ENCODE measurements at regions not wholly inside any gene's neighbourhood (a gene's known extent, or its start where the extent isn't known, plus 50 kb on each side); places are given as distances from the start of the nearest gene placed in this dataset.
A peak's percentile ranks its signal among the peaks of the same experiment; 100 is the strongest.
"Not testable (repeated sequence)": the region's sequence is repeated elsewhere in the genome, so short reads cannot be mapped to it uniquely, and the experiment has no call there.

DNA sequence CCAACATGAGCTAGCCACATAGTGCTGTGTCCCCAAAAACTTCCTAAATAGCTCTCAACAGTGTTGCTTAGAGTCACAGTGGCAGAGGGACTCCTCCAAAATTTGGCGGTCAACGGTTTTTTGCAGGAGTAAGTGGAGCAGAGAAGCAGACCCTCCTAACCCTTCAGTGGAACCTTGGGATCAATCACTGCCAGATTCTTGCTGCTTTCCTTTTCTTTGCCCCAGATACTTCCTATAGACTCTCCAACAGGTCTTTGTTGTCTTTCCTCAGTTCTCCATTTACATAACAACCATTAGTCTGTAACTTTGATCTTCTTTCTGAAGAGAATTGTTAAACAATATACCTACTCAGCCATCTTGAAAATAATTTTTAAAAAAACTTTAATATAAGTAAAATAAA lies 556.1 kb downstream of the BRINP3 start:
- DNase-seq, result no peak

DNA sequence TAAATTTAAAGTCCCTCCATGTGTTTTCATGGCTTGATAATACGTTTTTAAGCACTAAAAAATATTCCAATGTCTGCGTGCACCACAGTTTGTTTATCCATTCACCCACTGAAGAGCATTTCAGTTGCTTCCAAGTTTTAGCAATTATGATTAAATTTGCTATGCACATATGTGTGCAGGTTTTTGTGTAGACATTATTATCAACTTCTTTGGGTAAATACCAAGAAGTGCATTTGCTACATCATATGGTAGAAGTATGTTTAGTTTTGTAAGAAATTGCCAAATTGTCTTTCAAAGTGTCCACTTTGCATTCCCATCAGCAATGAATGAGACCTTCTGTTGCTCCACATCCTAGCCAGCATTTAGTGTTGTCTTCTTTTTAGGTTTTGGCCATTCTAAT lies 550.0 kb downstream of the BRINP3 start:
- no peak for DNase-seq

DNA sequence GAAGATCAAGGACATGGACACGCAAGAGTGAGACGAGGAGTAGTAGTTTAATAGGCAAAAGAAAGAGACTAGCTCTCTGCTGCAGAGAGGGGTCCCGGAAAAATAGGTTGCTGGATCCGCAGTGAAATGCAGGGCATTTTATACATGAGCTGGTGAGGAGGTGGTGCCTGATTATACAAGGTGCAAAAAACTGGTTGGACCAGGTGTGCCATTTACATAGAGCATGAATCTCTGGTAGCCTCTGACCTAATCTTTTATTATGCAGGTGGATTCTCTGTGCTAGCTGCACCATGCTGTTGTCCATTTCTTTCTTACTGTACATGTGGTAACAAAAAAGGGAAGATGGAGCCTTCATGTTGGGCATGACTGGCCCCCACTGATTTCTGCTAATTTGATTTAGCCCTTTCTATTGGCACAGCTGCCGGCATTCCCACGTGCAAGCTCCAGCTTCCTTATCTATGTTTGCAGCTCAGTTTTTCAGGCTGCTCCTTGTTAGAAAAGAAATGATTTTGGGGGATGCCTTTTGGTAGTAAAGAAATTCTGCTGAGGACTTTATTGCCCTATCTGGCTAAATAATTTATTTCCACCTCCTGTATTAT lies 548.1 kb downstream of the BRINP3 start:
- DNase-seq, result no peak

DNA sequence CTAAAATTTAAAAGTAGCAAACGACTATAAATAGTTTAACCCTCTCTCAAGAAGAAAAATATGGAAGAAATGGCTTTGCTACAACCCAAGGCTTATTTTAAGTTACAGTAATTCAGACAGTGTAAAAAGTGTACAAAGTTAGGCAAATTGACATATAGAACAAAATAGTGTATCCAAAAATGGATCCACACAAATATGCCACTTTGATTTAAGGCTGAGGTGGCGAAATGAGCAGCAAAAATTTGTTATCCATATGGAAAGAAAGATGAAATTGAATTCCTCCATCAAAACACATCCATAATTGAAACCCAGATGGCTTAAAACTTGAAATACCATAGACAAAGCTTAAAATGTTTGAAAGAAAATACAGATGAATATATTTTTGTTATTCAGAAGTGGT lies 540.8 kb downstream of the BRINP3 start:
- DNase-seq, result no peak

DNA sequence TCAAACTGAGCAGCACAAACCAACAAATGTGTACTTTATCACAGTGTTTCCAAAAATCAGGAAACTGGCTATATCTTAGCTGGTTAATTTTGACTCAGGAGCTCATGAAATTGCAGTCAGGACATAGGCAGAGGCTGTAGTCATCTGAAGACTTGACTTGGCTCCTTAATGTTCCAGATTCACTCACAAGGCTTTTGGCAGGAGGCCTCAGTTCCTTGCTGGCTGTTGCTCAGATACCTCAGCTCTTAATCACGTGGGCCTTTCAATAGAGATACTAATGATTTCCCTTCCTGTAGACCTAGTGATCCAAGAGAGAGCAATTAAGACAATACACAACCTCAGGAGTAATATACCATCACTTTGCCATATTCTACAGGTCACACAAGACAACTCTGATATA lies 537.7 kb downstream of the BRINP3 start:
- DNase-seq, result no peak

DNA sequence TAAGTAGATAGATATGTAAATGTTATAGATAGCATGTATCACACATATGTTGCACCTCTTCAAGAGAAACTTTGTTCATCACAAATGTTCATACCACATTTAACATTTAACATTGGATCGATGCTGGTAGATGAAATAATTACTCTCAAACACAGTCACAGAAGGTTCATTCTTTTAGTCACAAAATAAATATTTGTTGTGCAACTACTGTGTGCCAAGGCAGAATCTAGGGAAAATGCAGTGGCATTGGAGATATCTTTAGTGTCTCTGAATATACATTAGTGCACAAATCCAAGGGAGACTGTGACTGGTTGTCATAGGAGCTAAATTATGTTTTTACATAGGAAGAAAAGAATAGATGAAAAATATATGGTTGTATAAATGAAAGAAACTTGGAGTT lies 535.7 kb downstream of the BRINP3 start:
- no peak for DNase-seq

DNA sequence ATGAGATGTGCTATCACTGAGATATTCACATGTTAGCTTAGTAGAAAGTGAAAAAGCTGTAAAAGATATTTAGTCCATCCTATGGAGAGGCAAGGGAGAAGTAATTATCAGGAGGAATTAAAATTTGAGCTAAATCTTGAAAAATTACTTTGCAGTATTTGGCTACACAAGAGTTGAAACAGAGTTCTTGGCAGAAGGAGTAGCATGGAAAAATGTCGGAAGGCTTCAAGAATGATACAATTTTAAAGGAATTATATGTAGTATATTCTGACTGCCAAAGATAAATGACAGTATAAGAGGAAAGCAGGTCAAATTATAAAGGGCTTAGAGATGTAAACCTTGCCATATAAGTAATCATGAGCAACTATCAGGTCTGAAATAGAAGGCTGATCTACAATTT lies 518.9 kb downstream of the BRINP3 start:
- DNase-seq, result no peak

DNA sequence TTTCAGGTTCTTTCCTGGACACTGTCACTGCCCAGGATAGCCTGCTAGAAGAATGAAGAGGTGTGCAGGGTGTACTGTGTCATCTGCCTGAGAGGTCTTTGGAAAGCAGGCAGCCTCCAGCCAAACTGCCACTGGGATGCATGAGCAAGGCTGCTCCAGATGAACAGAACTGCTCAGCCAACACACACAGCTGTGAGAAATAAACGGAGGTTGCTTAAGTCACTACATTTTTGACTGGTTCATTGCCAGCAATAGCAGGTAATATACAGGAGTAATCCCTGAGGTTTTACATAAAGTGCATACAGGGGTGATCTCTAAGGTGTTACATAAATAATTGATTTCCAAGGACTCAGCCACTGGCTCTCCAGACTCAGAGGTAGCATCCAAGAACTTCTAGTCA lies 516.9 kb downstream of the BRINP3 start:
- DNase-seq, result no peak

DNA sequence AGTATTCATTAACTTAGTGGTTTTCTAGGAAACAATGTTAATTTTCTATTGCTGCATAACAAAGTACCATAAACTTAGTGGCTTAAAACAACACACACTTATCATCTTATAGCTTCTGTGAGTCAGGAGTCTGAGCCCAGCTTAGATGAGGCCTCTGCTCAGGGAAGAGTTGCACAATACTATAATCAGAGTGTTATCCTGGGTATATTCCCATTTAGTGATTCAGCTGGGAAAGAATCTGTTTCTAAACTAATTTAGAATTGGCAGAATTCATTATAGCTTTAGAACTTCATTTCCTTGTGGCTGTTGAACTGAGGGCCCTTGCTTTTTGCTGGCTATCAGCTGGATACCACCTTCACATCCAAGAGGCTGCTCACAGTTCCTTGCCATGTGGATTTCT lies 515.5 kb downstream of the BRINP3 start:
- peak; percentile 41 for DNase-seq

DNA sequence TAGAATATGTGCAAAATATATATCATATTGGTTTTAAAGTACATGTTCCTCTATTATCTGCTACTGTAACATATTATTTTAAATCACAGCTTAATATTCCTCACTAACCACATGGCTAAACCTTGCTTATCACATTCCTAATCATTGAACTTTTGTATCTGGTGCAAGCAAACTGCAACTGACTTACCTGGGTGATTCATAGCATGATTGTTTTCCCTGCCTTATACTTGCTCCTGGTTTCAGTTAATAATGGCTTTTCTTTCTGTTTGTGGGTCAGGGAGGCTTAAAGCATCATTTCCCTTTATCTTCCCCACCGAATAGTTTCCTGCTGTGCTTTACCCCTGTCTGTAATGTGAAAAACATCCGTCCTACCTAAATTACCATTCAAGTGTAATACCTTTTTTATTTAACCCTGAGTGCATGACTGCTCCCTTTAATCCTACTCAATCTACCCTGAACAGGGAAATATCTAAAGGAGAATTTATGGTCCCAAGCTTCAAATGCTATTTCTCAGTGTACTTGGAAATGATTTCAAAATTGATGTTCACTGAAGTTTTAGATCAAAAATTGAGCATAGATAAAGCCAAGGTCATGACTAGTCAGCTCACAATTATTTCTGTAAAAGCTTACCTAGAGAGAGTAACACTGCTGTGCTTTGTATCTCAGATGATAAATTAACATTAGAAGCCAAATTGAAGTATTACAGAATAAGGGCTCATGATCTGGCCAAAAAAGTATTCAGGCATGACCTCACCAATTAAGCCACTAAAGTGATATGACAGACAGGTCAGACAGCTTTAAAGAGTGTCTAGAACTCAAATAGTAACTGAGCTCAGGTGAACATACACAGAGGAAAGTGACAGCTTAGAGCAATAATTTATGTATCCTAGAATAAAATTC lies 507.1 kb downstream of the BRINP3 start:
- DNase-seq, result no peak

DNA sequence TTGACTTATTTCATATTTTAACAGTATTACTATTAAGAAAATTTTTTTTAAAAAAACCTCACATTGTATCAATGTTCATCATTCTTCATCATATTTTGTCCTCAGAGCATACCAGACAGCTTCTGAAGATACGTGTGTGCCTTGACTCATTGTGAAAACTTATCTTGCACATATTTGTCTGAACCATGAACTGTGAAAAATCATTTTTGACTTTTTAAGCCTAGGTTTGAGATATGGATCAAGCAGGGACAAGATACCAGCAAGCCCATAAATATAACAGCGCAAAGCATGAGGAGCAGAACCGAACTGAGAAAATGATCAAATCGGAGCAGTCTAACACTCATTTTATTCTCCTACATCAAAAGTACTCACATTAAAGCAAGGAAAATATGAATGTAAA lies 506.0 kb downstream of the BRINP3 start:
- no peak for DNase-seq

DNA sequence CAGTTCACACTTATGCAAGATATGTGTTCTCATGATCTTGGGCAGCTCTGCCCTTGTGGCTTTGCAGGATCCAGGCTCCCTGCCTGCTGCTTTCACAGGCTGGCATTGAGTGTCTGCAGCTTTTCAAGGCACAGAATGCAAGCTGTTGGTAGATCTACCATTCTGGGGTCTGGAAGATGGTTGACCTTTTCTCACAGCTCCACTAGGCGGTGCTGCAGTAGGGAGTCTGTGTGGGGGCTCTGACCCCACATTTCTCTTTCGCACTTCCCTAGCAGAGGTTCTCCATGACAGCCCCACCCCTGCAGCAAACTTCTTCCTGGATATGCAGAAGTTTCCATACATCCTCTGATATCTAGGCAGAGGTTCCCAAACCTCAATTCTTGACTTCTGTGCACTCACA lies 500.5 kb downstream of the BRINP3 start:
- no peak for DNase-seq

DNA sequence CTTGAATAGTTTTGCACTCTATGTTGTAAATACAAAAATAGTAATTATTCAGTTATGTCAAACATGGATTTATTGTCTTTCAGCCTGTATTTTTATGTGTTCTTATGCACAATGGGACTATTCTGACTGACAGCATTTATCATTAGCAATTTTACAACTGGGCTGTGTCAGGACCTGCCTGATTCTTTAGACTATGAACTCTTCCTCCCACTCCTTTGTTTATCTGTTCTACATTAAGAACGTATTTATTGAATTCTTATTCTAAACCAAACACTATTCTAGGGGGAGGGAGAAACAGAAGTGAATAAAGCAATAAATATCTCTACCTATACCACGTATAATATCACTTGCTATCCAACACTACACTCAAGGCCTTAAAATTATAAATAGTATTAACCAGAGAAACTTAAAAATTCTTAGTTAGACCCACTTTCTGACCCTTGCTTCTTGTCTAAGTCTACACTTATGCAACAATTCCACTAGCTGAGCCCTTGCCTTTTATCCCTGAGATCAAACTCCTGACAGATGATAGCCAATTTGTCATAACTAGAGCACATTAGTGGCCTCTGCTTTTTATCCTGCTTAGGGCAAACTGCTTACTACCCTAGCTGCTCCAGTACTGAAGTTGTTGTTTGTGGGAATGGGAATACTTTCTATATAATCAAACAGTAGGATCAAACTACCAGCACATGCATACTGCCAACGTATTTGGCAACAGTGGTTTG lies 494.3 kb downstream of the BRINP3 start:
- DNase-seq, result no peak

DNA sequence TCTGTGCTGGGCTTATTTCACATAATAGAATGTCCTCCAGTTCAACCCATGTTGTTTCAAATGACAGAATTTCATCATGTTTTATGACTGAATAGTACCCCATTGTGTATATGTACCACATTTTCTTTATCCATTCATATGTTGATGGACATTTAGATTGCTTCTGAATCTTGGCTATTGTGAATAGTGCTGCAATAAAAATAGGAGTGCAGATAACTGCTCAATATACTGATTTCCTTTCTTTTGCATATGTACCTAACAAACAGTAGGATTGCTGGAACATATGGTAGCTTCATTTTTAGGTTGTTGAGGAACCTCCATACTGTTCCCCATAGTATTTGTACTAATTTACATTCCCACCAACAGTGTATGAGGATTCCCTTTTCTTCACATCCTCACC lies 491.1 kb downstream of the BRINP3 start:
- DNase-seq, result no peak

DNA sequence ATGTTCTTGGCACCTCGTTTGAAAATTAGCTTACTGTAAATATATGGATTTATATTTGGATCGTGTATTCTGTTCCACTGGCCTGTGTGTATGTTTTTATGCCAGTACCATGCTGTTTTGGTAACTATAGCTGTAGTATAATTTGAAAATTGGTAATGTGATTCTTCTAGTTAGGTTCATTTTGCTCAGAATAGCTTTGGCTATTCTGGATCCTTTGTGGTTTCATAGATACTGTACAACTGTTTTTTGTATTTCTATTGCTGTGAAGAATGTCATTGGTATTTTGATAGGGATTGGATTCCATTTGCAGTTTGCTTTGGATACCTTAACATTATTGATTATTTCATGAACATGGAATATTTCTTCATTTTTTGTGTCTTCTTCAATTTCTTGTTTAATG lies 490.2 kb downstream of the BRINP3 start:
- no peak for DNase-seq

DNA sequence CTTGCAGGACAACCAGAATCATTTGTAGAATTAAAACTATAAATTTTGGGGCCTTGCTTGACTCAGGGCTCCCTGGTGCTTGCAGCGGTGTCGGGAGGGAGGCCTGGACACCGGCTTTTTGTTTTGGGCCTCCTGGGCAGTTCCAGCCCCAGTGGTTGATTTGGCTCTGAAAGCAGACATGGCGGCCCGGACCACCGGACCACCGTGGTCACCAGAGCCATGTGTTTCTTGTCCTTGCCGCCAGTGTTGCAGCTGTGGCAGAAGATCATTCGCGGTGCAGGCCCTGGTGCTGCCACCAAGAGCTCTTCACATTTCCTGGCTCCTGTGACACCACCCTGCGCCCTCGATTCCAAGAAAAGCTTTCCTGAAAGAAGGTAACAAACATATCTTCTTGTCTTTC lies 484.8 kb downstream of the BRINP3 start:
- no peak for DNase-seq

DNA sequence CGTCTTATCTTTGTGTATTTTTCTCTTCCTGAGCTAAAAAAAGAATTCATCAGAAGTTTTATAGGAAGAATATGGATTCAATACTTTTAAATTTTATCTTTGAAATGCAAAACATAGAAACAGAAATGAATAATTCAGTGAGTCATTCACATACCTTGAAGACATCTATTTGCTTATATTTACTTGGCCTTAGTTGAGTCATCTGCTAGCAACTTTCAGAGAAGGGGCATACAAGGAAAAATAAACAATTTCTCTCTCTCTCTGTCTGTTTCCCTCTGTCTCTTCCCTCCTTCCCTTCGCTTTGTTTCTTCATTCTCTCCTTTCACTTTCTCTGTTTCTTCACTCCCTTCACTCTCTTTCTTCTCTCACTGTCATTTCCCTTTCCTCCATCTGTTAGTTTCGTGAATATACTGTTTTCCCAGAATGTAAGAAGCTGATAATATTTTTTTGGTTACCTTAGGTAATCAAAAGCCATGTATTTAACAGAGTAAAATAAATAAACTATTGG lies 477.2 kb downstream of the BRINP3 start:
- DNase-seq, result no peak

DNA sequence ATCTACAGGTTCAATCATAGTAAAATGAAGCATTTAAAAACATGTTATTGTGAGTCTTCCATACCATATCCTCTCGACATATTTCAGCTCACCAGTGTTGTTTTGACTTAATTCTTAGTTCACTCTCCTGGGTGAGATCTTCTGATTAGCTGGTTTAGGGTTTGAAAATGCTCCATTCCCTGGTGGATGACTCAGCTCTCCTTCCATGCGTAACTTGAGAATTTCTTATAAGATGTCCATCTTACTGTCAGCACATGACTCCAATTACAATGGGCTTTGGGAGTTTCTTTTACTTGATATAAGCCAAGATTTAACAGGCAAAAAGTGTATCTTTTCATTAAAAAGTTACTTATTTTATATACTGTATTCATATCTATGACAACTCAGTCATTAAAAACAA lies 476.5 kb downstream of the BRINP3 start:
- DNase-seq, result no peak

DNA sequence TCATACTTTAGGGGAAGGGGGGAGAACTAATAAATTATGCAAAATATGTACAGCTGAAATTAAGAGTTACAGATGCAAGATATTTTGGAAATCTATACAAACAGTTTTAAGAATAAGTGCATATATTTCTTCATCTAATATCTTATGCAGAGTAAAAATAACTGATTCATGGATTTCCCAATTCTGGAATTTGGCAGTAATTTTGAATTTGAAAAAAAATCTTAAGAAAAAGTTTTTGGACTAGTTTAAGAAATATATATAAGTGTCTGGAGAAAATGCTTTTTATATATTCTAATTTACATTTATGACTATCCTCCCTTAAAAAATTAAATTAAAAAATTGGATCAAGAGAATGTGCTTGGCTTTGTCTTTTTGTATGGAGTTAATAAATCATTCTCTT lies 474.3 kb downstream of the BRINP3 start:
- no peak for DNase-seq

DNA sequence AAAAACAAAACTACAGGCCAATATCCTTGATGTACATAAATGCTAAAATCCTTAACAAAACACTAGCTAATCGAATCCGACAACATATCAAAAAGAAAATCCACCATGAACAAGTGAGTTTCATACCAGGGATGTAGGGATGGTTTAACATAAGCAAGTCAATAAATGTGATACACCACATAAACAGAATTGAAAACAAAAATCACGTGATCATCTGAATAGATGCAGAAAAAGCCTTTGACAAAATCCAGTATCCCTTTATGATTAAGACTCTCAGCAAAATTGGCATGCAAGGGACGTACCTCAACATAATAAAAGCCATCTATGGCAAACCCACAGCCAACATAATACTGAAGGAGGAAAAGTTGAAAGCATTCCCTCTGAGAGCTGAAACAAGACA lies 466.1 kb downstream of the BRINP3 start:
- no peak for DNase-seq

DNA sequence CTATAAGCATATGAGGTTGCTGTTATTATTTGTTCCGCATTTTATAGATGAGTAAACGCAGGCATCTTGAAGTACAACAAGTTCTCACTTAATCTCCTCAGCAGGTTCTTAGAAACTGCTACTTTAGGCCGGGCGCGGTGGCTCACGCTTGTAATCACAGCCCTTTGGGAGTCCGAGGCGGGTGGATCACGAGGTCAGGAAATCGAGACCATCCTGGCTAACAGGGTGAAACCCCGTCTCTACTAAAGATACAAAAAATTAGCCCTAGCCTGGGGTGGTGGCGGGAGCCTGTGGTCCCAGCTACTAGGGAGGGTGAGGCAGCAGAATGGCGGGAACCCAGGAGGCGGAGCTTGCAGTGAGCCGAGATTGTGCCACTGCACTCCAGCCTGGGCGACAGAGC lies 458.5 kb downstream of the BRINP3 start:
- DNase-seq, result not testable (repeated sequence)

DNA sequence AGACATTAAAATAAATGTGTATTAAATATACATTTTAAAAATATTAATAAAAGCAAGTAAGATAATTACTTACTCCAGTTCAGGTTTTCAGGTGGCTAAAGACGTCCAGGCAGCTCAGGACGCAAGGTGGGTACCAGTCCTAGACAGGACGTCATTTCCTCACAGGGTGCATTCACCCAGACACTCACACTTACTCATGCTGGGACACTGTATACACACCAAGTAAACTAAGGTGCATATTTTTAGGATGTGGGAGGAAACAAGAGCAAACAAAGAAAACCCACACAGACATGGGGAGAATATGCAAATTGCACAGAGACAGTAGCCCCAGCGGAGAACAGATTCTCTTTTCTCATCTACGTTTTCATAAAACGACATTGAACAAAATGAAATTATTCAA lies 457.9 kb downstream of the BRINP3 start:
- no peak for DNase-seq

DNA sequence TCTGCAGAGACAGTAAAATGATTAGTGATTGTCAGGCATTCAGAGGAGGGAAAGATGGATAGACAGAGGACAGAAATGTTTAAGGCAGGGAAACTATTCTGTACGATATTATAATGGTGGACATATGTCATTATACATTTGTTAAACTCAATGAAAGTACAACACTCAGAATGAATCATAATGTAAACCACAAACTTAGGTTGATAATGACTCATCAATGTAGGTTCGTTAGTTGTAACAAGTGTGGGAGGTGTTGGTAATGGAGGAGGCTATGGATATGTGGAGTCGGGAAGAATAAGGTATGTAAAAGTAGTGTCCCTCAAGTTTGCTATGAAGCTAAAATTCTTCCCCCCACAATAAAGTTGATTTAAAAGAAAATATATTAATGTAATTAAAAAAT lies 455.0 kb downstream of the BRINP3 start:
- no peak for DNase-seq

Data from skin of body (tissue), 1 donor.